NCI-H524 treated with DMSO at 0.1 percent for 48 hours (cell line): ENCODE measurements at regions not wholly inside any gene's neighbourhood (a gene's known extent, or its start where the extent isn't known, plus 50 kb on each side); places are given as distances from the start of the nearest gene placed in this dataset.
A peak's percentile ranks its signal among the peaks of the same experiment; 100 is the strongest.

Source experiments
- DNase-seq: peaks from one replicate; lab custom pipeline; 2025; lab: John Stamatoyannopoulos, UW

DNA sequence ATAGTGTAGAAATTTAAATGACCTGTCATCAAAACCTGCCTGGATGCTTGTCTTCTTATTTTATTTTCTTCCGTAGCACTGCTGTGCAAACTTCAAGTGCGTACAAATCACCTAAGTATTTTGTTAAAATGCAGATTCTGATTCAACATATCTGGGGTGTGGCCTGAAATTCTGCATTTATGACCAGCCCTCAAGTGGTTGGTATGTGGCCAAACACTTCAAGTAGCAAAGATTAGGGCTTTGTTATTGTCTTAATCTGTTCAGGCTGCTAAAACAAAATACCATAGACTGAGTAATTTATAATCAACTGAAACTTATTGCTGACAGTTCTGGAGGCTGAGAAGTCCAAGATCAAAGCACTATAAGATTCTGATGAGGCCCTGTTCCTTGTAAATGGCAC is 97.6 kb upstream of the LRRC3B start:
- no peak for DNase-seq

DNA sequence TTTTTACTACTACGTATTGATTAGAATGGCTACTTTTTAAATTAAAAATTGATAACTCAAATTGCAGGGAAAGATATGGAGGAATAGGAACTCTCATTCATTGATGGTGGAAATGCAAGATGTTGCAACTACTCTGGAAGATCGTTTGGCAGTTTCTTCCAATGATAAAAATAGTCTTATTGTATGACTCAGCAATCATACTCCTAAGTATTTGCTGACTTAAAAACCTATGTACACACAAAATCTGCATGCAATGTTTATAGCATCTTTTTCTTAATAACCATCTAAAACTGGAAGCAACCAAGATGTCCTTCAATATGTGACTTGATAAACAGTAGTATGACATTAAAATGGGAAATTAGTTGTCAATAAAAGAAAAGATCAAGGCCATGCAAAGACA is 87.4 kb upstream of the LRRC3B start:
- no peak for DNase-seq

DNA sequence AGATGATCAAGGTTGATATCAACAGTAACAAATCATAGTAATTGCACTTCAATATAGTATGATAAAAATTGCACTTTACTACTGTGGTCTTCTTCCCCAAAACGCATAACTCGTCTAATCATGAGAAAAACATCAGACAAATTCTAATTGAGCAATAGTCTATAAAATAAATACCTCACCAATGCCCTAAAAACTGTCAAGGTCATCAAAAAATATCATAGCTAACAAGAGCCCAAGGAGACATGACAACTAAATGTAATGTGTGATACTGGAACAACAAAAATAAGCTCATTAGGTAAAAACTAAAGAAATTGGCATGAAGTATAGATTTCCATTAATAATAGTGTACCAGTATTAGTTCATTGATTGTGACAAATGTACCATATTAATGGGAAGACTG is 85.6 kb upstream of the LRRC3B start:
- no peak for DNase-seq

DNA sequence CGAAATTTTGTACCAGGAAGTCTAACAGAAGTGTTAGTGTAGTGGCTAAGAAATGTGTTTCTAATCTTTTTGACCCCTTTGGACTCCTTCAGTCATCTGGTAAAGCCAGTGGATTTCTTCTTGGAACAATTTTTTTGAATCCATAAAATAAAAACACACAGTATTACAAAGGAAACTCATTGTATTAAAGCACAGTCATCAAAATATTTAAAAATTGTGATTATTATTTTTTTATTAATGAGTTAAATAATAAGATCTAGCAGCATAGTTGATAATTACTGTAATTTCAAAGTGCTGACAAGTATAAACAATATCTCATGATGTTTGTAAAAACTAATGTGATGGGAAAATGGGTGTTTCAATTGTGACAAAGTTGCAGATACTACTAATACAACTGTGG is 72.2 kb upstream of the LRRC3B start:
- DNase-seq: no peak

DNA sequence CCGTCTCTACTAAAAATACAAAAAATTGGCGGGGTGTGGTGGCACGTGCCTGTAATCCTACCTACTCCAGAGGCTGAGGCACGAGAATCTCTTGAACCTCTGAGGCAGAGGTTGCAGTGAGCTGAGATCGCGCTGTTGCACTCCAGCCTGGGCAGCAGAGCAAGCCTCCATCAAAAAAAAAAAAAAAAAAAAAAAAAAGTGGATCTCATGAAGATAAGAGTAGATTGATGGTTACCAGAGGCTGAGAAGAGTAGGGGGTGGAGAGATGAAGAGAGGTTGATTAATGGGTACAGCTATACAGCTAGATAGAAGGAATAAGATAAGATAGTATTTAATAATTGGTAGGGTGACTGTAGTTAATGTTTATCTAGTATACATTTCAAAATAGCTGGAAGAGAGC is 65.9 kb upstream of the LRRC3B start:
- DNase-seq: no peak

DNA sequence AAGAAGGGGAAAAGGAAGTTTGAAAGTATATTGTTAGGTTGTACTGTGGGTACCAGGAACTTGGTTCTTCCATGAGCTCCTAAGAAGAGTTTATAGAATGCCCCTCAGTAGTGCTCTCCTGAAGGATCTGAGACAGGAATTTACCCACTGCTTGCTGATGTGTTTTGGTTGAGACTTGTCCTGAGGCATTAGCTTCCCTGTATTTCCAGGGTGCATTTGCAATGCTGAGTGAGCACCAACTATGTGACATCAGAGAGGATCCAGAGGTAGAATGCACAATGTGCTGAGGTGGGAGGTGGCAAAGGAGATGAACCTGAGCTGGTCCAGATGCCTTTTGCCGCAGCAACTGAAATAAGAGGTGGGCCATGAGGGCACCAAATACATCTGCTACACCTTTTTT is 64.3 kb upstream of the LRRC3B start:
- no peak for DNase-seq

DNA sequence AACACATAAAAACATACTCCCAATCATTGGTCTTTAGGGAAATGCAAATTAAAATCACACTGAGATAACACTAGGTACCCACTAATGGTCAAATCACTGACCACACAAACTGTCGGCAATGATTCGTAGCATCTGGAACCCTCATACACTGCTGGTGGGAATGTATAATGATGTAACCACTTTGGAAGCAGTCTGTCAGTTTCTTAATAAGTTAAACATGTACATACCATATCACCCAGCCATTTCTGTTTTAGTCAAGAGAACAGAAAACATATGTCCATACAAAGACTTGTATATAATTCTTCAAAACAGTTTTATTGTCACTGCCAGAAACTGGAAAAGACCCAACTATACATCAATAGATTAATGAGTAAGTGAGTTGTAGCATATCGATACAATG is 63.3 kb upstream of the LRRC3B start:
- peak; percentile 34 for DNase-seq

DNA sequence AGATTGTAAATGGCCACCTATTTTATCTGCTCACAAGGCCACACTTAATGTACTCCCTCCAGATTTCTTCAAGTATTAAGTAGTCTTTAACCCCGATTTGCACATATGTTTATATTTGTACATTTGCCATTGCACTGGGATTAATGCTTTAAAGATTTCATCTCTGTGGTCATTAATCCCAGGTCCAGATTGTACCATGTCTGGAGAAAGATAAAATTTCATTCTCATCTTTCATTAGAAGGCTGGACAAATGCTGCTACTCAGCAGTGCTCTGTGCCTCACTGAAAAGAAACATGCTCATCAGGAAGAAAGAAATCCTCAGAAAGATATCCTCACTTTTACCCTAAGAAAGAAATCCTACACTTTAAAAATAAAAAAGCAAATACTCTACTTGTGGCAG is 62.5 kb upstream of the LRRC3B start:
- DNase-seq: peak; percentile 90

DNA sequence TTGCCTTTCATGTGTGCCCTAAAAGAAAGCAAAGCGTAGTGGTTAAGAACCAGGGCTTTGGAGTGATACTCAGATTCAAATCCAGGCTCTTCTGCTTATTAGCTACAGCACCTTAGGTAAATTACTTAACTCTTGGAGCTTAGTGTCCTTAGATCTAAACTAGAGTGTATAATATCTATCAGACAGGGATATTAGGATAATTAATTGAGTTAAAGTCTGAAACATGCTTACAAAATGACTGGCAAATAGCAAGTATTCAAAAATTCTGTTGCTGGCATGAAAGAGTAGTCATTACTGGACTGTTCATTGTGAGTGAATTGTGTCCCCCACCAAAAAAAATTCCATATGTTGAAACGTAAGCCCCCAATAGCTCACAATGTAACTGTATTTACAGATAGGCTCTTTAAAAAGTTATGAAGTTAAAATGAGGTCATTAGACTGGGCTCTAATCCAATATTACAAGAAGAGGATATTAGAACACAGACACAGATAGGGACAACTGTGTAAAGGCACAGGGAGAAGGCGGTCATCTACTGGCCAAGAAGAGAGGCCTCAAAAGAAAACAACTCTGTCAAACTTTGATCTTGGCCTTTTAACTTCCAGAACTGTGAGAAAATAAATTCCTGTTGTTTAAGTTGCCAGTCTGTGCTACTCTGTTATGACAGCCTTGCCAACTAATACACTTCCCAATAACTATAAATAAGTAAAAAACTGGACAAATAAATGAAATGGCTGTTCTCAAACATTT is 60.4 kb upstream of the LRRC3B start:
- no peak for DNase-seq
